ENCODE measurements at regions not wholly inside any gene's neighbourhood (a gene's known extent, or its start where the extent isn't known, plus 50 kb on each side); places are given as distances from the start of the nearest gene placed in this dataset.

DNA sequence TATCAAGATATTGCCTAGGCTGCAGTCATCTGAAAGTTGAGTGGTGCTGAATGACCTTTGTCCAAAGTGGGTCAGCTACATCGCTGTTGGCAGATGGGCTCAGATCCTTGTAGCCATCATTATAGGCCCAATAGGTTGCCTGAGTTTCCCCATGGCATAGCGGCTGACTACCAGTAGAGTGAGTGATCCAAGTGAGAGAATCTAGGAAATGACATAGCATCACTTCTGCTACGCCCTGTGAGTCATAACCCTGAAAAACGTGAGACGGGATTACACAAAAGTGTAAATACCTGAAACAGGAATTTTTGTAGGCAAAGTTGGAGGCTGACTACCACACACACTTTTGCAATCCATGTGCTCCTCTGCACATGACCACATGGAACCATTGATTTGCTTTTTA, 273.3 kb downstream of the RPL10L start:
- Histone ChIP-seq H3K4me1 (ENCODE audit: control insufficient read depth in 1 of 2, insufficient read depth in 2 of 2, low read length in 2 of 2) (no peaks in the 10 kb centered on the region), H3K4me2 (ENCODE audit: low read length) (no peak overlapping the region), H3K9me3 (ENCODE audit: control insufficient read depth in 1 of 2, insufficient read depth in 1 of 2, low read depth in 1 of 2, low read length in 2 of 2) (no peaks in the 10 kb centered on the region; a peak in 1 of 4 replicates), H3K4me3 (replicated peaks in 1 of 2; ENCODE audit: low read depth in 1 of 2, low read length in 2 of 2) (no peak overlapping the region), H4K20me1 (ENCODE audit: insufficient read depth) (no peaks in the 10 kb centered on the region), H3K9me2 (ENCODE audit: insufficient read depth) (no peaks in the 10 kb centered on the region), H3K9ac (ENCODE audit: low read length) (no peak overlapping the region), H3K36me3 (ENCODE audit: control insufficient read depth in 1 of 2, insufficient read depth in 2 of 2, low read length in 2 of 2) (no peaks in the 10 kb centered on the region), H3K27ac (ENCODE audit: low read depth, low read length) (no peak overlapping the region), H3K79me2 (ENCODE audit: insufficient read depth, low read length) (no peaks in the 10 kb centered on the region), H2AFZ (ENCODE audit: low read depth, low read length, poor library complexity, severe bottlenecking) (no peak overlapping the region), H3K27me3 (ENCODE audit: insufficient read depth, low read length) (no peaks in the 10 kb centered on the region)
- RAD21 ChIA-PET (ENCODE audit: low non-redundant PET in 1 of 2, low total read pairs in 2 of 2, uncharacterized antibody in 2 of 2, unreplicated experiment in 2 of 2): no interaction called here
- no TSS peak for BruUV-seq (replicated peaks)
- POLR2A ChIA-PET: no interaction called here
- intact Hi-C loops (cut with micrococcal nuclease): no loop called here
- ATAC-seq (no peak), DNase-seq (ENCODE audit: low read depth, low spot score) (no peak)
- TF ChIP-seq, protein P1, sequence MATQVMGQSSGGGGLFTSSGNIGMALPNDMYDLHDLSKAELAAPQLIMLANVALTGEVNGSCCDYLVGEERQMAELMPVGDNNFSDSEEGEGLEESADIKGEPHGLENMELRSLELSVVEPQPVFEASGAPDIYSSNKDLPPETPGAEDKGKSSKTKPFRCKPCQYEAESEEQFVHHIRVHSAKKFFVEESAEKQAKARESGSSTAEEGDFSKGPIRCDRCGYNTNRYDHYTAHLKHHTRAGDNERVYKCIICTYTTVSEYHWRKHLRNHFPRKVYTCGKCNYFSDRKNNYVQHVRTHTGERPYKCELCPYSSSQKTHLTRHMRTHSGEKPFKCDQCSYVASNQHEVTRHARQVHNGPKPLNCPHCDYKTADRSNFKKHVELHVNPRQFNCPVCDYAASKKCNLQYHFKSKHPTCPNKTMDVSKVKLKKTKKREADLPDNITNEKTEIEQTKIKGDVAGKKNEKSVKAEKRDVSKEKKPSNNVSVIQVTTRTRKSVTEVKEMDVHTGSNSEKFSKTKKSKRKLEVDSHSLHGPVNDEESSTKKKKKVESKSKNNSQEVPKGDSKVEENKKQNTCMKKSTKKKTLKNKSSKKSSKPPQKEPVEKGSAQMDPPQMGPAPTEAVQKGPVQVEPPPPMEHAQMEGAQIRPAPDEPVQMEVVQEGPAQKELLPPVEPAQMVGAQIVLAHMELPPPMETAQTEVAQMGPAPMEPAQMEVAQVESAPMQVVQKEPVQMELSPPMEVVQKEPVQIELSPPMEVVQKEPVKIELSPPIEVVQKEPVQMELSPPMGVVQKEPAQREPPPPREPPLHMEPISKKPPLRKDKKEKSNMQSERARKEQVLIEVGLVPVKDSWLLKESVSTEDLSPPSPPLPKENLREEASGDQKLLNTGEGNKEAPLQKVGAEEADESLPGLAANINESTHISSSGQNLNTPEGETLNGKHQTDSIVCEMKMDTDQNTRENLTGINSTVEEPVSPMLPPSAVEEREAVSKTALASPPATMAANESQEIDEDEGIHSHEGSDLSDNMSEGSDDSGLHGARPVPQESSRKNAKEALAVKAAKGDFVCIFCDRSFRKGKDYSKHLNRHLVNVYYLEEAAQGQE (IDR thresholded peaks at IDR 0.05; ENCODE audit: low read depth): no peak
- TF ChIP-seq SP1 (IDR thresholded peaks at IDR 0.05; ENCODE audit: low read depth) (no peak), EGR1 (IDR thresholded peaks at IDR 0.05; ENCODE audit: low read depth) (no peak), ATF3 (IDR thresholded peaks at IDR 0.05) (no peak), ZNF274 (IDR thresholded peaks at IDR 0.05; ENCODE audit: low read depth, low read length) (no peak), EZH2phosphoT487 (IDR thresholded peaks at IDR 0.05; ENCODE audit: borderline replicate concordance) (no peak), CBX3 (IDR thresholded peaks at IDR 0.05; ENCODE audit: low read depth) (no peak), ZFX (IDR thresholded peaks at IDR 0.05) (no peak), ELF1 (IDR thresholded peaks at IDR 0.05; ENCODE audit: borderline replicate concordance, low read depth) (no peak), EZH2 (IDR thresholded peaks at IDR 0.05) (no peak), FOSL1 (IDR thresholded peaks at IDR 0.05; ENCODE audit: low read depth) (no peak), YY1 (IDR thresholded peaks at IDR 0.05; ENCODE audit: extremely low read depth, insufficient replicate concordance, low read depth, low read length) (no peak), RAD21 (IDR thresholded peaks at IDR 0.05; ENCODE audit: low read depth) (no peak), CEBPB (IDR thresholded peaks at IDR 0.05; ENCODE audit: low read depth) (no peak), SIN3A (IDR thresholded peaks at IDR 0.05; ENCODE audit: low read depth) (no peak), TCF7L2 (IDR thresholded peaks at IDR 0.05; ENCODE audit: borderline replicate concordance, extremely low read depth, insufficient read depth, insufficient read length) (no peak)
- TF ChIP-seq, protein P2, sequence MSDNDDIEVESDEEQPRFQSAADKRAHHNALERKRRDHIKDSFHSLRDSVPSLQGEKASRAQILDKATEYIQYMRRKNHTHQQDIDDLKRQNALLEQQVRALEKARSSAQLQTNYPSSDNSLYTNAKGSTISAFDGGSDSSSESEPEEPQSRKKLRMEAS (IDR thresholded peaks at IDR 0.05): no peak
- TF ChIP-seq, protein P3, sequence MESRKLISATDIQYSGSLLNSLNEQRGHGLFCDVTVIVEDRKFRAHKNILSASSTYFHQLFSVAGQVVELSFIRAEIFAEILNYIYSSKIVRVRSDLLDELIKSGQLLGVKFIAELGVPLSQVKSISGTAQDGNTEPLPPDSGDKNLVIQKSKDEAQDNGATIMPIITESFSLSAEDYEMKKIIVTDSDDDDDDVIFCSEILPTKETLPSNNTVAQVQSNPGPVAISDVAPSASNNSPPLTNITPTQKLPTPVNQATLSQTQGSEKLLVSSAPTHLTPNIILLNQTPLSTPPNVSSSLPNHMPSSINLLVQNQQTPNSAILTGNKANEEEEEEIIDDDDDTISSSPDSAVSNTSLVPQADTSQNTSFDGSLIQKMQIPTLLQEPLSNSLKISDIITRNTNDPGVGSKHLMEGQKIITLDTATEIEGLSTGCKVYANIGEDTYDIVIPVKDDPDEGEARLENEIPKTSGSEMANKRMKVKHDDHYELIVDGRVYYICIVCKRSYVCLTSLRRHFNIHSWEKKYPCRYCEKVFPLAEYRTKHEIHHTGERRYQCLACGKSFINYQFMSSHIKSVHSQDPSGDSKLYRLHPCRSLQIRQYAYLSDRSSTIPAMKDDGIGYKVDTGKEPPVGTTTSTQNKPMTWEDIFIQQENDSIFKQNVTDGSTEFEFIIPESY (IDR thresholded peaks at IDR 0.05; ENCODE audit: extremely low read depth, insufficient replicate concordance, low read length): no peak
- CTCF ChIA-PET: no interaction called here

All from HCT116 (cell line).